DOHH2 (cell line): ENCODE measurements at regions not wholly inside any gene's neighbourhood (a gene's known extent, or its start where the extent isn't known, plus 50 kb on each side); places are given as distances from the start of the nearest gene placed in this dataset.

Source experiments
- H3F3A ChIP-seq: fragments of 200-600 bp; sonication (generic), shearing (Covaris generic); 2 replicates; pipeline ENCODE4 v1.6.0; 2016; ENCODE audit warnings: antibody characterized with exemption, mild to moderate bottlenecking; ENCODE audit not compliant: control insufficient read depth, insufficient read depth
- H3K27ac ChIP-seq: fragments of 200-600 bp; sonication (generic); 2 replicates; pipeline ENCODE4 v1.5.1; 2014; ENCODE audit warnings: low read depth, mild to moderate bottlenecking, low read length, moderate library complexity
- H3K27me3 ChIP-seq: fragments of 200-600 bp; sonication (generic); 2 replicates; pipeline ENCODE4 v1.6.1; 2014; ENCODE audit warnings: mild to moderate bottlenecking, low read length, mixed read lengths; ENCODE audit not compliant: control insufficient read depth
- H3K36me3 ChIP-seq: fragments of 200-600 bp; sonication (generic); 2 replicates; pipeline ENCODE4 v1.6.1; 2014; ENCODE audit warnings: mild to moderate bottlenecking, low read length, moderate library complexity, mixed read lengths; ENCODE audit not compliant: control insufficient read depth
- H3K4me1 ChIP-seq: fragments of 200-600 bp; sonication (generic); 2 replicates; pipeline ENCODE4 v1.6.1; 2014; ENCODE audit warnings: mild to moderate bottlenecking, low read length, mixed read lengths; ENCODE audit not compliant: control insufficient read depth
- H3K4me2 ChIP-seq: fragments of 200-600 bp; sonication (generic); 2 replicates; pipeline ENCODE4 v1.6.0; 2014; ENCODE audit warnings: mild to moderate bottlenecking, low read length, moderate library complexity
- H3K4me3 ChIP-seq: fragments of 200-600 bp; sonication (generic); 2 replicates; pipeline ENCODE4 v1.5.1; 2014; ENCODE audit warnings: mild to moderate bottlenecking, low read length, mixed read lengths
- H3K79me2 ChIP-seq: fragments of 200-600 bp; sonication (generic); 2 replicates; pipeline ENCODE4 v1.6.1; 2014; ENCODE audit warnings: mild to moderate bottlenecking, low read length, mixed read lengths; ENCODE audit not compliant: control insufficient read depth
- H3K9me2 ChIP-seq: fragments of 200-600 bp; sonication (generic); replicated peaks from 2 replicates; pipeline ENCODE4 v1.6.1; 2014; ENCODE audit warnings: mild to moderate bottlenecking, low read length, mixed read lengths; ENCODE audit not compliant: control insufficient read depth
- H3K9me3 ChIP-seq: fragments of 200-600 bp; sonication (generic); 2 replicates; pipeline ENCODE4 v1.6.1; 2014; ENCODE audit warnings: antibody characterized with exemption, low read length, mixed read lengths; ENCODE audit not compliant: control insufficient read depth, insufficient read depth
- H4K20me1 ChIP-seq: fragments of 200-600 bp; sonication (generic); 2 replicates; pipeline ENCODE4 v1.6.0; 2014; ENCODE audit warnings: low read depth, mild to moderate bottlenecking, antibody characterized with exemption, low read length, moderate library complexity; ENCODE audit not compliant: control insufficient read depth, insufficient read depth
- CTCF ChIP-seq: fragments of 200-600 bp; sonication (generic); IDR thresholded peaks from one replicate; pipeline ENCODE4 v1.5.1; 2014; ENCODE audit warnings: antibody characterized with exemption, mild to moderate bottlenecking, low read depth, low read length; ENCODE audit not compliant: poor library complexity, severe bottlenecking
- EZH2phosphoT487 ChIP-seq: fragments of 200-600 bp; sonication (generic); IDR thresholded peaks from 2 replicates; pipeline ENCODE4 v1.6.1; 2017; ENCODE audit warnings: borderline replicate concordance, mild to moderate bottlenecking, antibody characterized with exemption, low read length, moderate library complexity, mixed read lengths

GRCh38 chr14:62247266-62247665 lies 485.0 kb downstream of the SNAPC1 start:
- no peaks in the 10 kb centered on the region for H4K20me1 ChIP-seq
- no peaks in the 10 kb centered on the region for H3K4me1 ChIP-seq
- H3K9me3 ChIP-seq = no peaks in the 10 kb centered on the region
- H3K79me2 ChIP-seq = no peaks in the 10 kb centered on the region
- H3K9me2 ChIP-seq = no peaks in the 10 kb centered on the region
- H3F3A ChIP-seq = no peaks in the 10 kb centered on the region
- no peaks in the 10 kb centered on the region; the same call in 1 of the 2 replicates for H3K27me3 ChIP-seq
- no peak overlapping the region for H3K27ac ChIP-seq
- no peak overlapping the region for H3K4me3 ChIP-seq
- TF ChIP-seq CTCF (no peak), EZH2phosphoT487 (no peak)
- H3K4me2 ChIP-seq = no peak overlapping the region
- no peaks in the 10 kb centered on the region for H3K36me3 ChIP-seq

DNA sequence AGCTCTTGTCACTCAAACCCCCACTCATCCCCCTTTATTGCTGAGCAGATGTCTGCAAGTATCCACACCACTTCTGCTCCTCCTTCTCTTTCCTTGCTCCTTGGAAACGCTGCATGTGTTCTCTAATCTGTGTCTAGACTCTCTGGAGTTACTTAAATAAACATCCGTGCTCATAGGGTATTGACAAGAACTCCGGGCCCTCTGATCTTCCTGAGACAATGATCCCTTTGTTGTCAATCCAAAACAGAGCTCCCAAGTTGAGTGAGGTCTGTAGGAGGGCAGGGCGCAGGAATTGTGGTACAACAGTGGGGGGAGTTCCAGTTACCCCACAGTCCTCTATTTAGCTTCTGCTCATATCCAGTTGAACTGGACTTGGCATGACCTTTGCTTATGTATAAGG lies 489.0 kb downstream of the SNAPC1 start:
- no peaks in the 10 kb centered on the region for H3K36me3 ChIP-seq
- TF ChIP-seq CTCF (no peak), EZH2phosphoT487 (no peak)
- no peaks in the 10 kb centered on the region for H3K4me1 ChIP-seq
- H3K4me2 ChIP-seq = no peak overlapping the region
- H3K9me3 ChIP-seq = no peaks in the 10 kb centered on the region
- no peak overlapping the region for H3K4me3 ChIP-seq
- no peaks in the 10 kb centered on the region for H3K9me2 ChIP-seq
- no peak overlapping the region for H3K27ac ChIP-seq
- H4K20me1 ChIP-seq = no peaks in the 10 kb centered on the region
- H3F3A ChIP-seq = no peaks in the 10 kb centered on the region
- H3K27me3 ChIP-seq = no peaks in the 10 kb centered on the region; the same call in 1 of the 2 replicates
- no peaks in the 10 kb centered on the region for H3K79me2 ChIP-seq

GRCh38 chr14:62253171-62253570 lies 491.0 kb downstream of the SNAPC1 start:
- no peaks in the 10 kb centered on the region for H3K79me2 ChIP-seq
- H3K9me3 ChIP-seq = no peaks in the 10 kb centered on the region
- H4K20me1 ChIP-seq = no peaks in the 10 kb centered on the region
- H3K4me1 ChIP-seq = no peaks in the 10 kb centered on the region
- no peaks in the 10 kb centered on the region; the same call in 1 of the 2 replicates for H3K27me3 ChIP-seq
- H3K9me2 ChIP-seq = no peaks in the 10 kb centered on the region
- no peak for TF ChIP-seq CTCF
- TF ChIP-seq EZH2phosphoT487 = no peak
- no peak overlapping the region for H3K27ac ChIP-seq
- no peaks in the 10 kb centered on the region for H3K36me3 ChIP-seq
- no peak overlapping the region for H3K4me3 ChIP-seq
- H3K4me2 ChIP-seq = no peak overlapping the region
- H3F3A ChIP-seq = no peaks in the 10 kb centered on the region
